Calu3 (cell line): ENCODE measurements at regions not wholly inside any gene's neighbourhood (a gene's known extent, or its start where the extent isn't known, plus 50 kb on each side); places are given as distances from the start of the nearest gene placed in this dataset.

Experiments used
- BruUV-seq: library from RNA; stranded (reverse); fragments of 400-500 nt; replicated peaks from 2 replicates; lab custom pipeline; 2021; lab: Mats Ljungman, UMichigan
- CTCF ChIA-PET: fragments of 300-600 bp; sonication (Branson Sonifier 250); formaldehyde crosslinking; loops from one replicate; lab custom pipeline; 2022; ENCODE audit warnings: antibody characterized with exemption; lab: Charles Lee
- DNase-seq: peaks from one replicate; pipeline ENCODE4 v3.0.0; 2022
- H3K27ac Mint-ChIP-seq: one replicate; pipeline ENCODE4 v1.8.0; 2022; ENCODE audit warnings: mixed read lengths; ENCODE audit not compliant: unreplicated experiment
- H3K27me3 Mint-ChIP-seq: one replicate; pipeline ENCODE4 v1.8.0; 2022; ENCODE audit warnings: mixed read lengths; ENCODE audit not compliant: unreplicated experiment
- H3K36me3 Mint-ChIP-seq: one replicate; pipeline ENCODE4 v1.8.0; 2022; ENCODE audit warnings: mild to moderate bottlenecking, moderate library complexity, mixed read lengths; ENCODE audit not compliant: insufficient read depth, unreplicated experiment
- H3K4me1 Mint-ChIP-seq: one replicate; pipeline ENCODE4 v1.8.0; 2022; ENCODE audit warnings: mild to moderate bottlenecking, low read depth, mixed read lengths; ENCODE audit not compliant: unreplicated experiment
- H3K4me3 Mint-ChIP-seq: one replicate; pipeline ENCODE4 v1.8.0; 2022; ENCODE audit warnings: mild to moderate bottlenecking, low read depth, moderate library complexity, mixed read lengths; ENCODE audit not compliant: unreplicated experiment
- H3K9me3 Mint-ChIP-seq: one replicate; pipeline ENCODE4 v1.8.0; 2022; ENCODE audit warnings: low read depth, mixed read lengths; ENCODE audit not compliant: unreplicated experiment
- intact Hi-C: fragments of 100-400 bp; cut with micrococcal nuclease; formaldehyde crosslinking; loops from one replicate; pipeline ENCODE4 v1.10.0; 2022; ENCODE audit not compliant: unreplicated experiment
- TF ChIP-seq, protein P1 (sequence below): fragments of 200-600 bp; IDR thresholded peaks from one replicate; pipeline ENCODE4 v1.8.0; 2022; ENCODE audit warnings: antibody characterized with exemption; ENCODE audit not compliant: unreplicated experiment

DNA sequence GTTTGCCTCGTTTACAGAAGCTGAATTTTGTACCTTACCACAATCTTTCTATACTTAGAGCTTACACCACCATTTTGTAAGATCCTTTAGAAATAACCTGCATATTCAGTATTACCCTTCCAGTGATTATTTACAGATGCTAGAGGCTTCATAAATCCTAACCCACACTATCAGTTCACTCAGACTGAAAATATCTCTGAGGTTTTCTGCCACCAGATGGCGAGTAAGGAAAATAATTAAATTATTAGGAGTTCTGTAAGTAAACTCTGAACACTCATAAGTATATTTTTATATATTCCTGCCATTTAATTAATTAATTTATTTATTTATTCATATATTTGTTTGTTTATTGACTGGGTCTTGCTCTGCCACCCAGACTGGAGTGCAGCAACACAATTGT, 1635.2 kb downstream of the PLA2G4A start:
- H3K9me3 Mint-ChIP-seq = peaks cover 2% of the 10 kb centered on the region
- CTCF ChIA-PET = interaction anchor here (0.9 kb wide), 1 partner anchor 45 kb away, joined by 4 read pairs; no protein-coding TSS in a partner anchor
- H3K36me3 Mint-ChIP-seq = no peaks in the 10 kb centered on the region
- TF ChIP-seq, protein P1, sequence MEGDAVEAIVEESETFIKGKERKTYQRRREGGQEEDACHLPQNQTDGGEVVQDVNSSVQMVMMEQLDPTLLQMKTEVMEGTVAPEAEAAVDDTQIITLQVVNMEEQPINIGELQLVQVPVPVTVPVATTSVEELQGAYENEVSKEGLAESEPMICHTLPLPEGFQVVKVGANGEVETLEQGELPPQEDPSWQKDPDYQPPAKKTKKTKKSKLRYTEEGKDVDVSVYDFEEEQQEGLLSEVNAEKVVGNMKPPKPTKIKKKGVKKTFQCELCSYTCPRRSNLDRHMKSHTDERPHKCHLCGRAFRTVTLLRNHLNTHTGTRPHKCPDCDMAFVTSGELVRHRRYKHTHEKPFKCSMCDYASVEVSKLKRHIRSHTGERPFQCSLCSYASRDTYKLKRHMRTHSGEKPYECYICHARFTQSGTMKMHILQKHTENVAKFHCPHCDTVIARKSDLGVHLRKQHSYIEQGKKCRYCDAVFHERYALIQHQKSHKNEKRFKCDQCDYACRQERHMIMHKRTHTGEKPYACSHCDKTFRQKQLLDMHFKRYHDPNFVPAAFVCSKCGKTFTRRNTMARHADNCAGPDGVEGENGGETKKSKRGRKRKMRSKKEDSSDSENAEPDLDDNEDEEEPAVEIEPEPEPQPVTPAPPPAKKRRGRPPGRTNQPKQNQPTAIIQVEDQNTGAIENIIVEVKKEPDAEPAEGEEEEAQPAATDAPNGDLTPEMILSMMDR = peak; percentile 18
- no peaks in the 10 kb centered on the region for H3K4me1 Mint-ChIP-seq
- H3K4me3 Mint-ChIP-seq = no peak overlapping the region
- no peak for DNase-seq
- no peaks in the 10 kb centered on the region for H3K27me3 Mint-ChIP-seq
- intact Hi-C loops = no loop called here
- no TSS peak for BruUV-seq
- no peak overlapping the region for H3K27ac Mint-ChIP-seq

DNA sequence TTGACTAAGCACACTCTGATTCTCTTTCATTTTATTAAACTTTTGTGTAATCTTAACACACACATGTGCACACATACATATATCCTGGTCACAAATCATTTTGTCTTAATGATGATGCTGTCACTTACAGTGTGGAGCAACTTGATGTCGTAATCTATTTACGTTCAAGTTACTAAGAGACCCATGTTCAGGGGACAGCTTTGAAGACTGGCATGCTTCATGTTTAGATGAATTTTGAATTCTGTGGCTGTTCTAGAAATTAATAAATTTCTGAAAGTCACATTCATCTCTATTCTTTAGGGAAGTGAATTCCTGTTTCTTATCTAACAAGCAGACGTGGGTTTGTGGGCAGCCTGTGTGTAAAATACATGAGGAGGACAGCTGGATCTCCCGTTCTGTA, 1637.8 kb downstream of the PLA2G4A start:
- DNase-seq = no peak
- no peaks in the 10 kb centered on the region for H3K4me1 Mint-ChIP-seq
- BruUV-seq = no TSS peak
- no peaks in the 10 kb centered on the region for H3K27me3 Mint-ChIP-seq
- H3K9me3 Mint-ChIP-seq = peaks cover 2% of the 10 kb centered on the region
- CTCF ChIA-PET = no interaction called here
- H3K27ac Mint-ChIP-seq = no peak overlapping the region
- no peak overlapping the region for H3K4me3 Mint-ChIP-seq
- intact Hi-C loops = no loop called here
- H3K36me3 Mint-ChIP-seq = no peaks in the 10 kb centered on the region
- TF ChIP-seq, protein P1 = no peak

DNA sequence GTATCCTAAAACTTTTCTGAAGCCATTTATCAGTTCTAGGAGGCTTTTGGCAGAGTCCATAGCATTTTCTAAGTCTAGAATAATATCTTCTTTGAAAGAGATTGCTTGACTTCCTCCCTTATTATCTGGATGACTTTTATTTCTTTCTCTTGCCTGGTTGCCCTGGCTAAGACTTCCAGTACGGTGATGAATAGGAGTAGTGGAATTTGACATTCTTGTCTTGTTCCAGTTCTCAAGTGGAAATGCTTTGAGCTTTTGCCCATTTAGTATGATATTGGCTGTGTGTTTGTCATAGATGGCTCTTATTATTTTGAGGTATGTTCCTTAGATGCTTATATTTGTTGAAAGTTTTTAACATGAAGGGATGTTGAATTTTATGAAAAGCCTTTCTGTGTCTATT, 1647.9 kb downstream of the PLA2G4A start:
- no TSS peak for BruUV-seq
- H3K27ac Mint-ChIP-seq = no peak overlapping the region
- CTCF ChIA-PET = no interaction called here
- no peaks in the 10 kb centered on the region for H3K36me3 Mint-ChIP-seq
- H3K27me3 Mint-ChIP-seq = no peaks in the 10 kb centered on the region
- TF ChIP-seq, protein P1 = no peak
- H3K4me1 Mint-ChIP-seq = no peaks in the 10 kb centered on the region
- DNase-seq = no peak
- no peaks in the 10 kb centered on the region for H3K9me3 Mint-ChIP-seq
- intact Hi-C loops = no loop called here
- H3K4me3 Mint-ChIP-seq = no peak overlapping the region

DNA sequence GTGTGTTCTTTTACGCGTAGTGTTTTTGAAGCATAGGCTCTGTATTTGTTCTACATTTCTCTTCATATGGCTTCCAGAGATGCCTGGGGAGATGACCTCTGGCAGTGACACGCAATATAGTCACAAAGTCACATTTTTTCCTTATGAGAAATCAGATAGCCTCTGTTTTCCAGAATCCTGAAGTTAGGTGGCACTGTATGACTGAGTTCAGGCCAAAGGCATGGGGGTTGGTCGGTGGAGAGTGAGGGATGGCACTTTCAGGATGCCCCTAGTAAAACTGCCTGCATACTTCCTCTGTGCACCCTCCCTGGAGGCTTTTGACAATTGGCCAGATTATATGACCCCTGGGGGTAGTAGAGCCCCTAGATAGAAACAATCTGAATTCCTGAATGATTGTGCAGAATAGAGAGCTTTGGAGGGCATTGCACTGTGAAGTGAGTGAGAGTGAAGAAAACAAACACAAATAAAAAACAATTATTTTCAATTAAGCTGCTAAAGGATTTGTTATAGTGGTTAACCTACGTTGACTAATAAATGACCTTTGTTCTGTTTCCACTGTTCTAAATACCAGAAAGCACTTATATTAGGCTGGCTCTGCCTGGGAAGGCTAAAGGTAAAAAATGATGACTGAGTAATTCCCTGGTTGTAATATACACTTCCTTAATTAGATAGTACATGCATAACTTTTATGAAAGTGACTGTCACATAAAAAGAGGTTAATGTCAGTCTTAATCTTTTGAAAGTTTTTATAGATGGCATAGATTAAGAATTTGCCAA, 1660.8 kb downstream of the PLA2G4A start:
- no peak overlapping the region for H3K4me3 Mint-ChIP-seq
- intact Hi-C loops = loop anchor here (5.0 kb wide), 2 partner anchors 293 to 653 kb away; no protein-coding TSS in a partner anchor
- CTCF ChIA-PET = no interaction called here
- no peaks in the 10 kb centered on the region for H3K9me3 Mint-ChIP-seq
- no peaks in the 10 kb centered on the region for H3K36me3 Mint-ChIP-seq
- peak overlapping the region; percentile 7 for H3K27ac Mint-ChIP-seq
- H3K27me3 Mint-ChIP-seq = no peaks in the 10 kb centered on the region
- BruUV-seq = no TSS peak
- TF ChIP-seq, protein P1 = no peak
- H3K4me1 Mint-ChIP-seq = peaks cover 9% of the 10 kb centered on the region
- DNase-seq = peak; percentile 37
